Fibroblast of mammary gland (primary cell): ENCODE measurements at regions not wholly inside any gene's neighbourhood (a gene's known extent, or its start where the extent isn't known, plus 50 kb on each side); places are given as distances from the start of the nearest gene placed in this dataset.

Experiments used
- DNase-seq: peaks from one replicate; pipeline ENCODE4 v3.0.0-alpha.2; 2010; ENCODE audit warnings: low read depth
- H3K4me3 ChIP-seq: 2 replicates; pipeline ENCODE4 v1.5.1; 2011; ENCODE audit warnings: low read depth, mild to moderate bottlenecking, low read length, moderate library complexity; ENCODE audit not compliant: control insufficient read depth
- CTCF ChIP-seq: conservative IDR thresholded peaks from 2 replicates; pipeline ENCODE4 v1.5.1; 2011; ENCODE audit warnings: low read depth, low read length, inconsistent platforms; ENCODE audit not compliant: control insufficient read depth, insufficient read depth

- no peak overlapping the region for H3K4me3 ChIP-seq
- no peak for TF ChIP-seq CTCF
- no peak for DNase-seq
Observed at GRCh38 chr7:17181482-17181881, 117.0 kb upstream of the AHR start.

- H3K4me3 ChIP-seq: no peak overlapping the region
- no peak for TF ChIP-seq CTCF
- DNase-seq: peak; percentile 86
Observed at GRCh38 chr7:17183630-17184328, 114.7 kb upstream of the AHR start.

GRCh38 chr7:17184805-17185689 is 113.4 kb upstream of the AHR start:
- no peak for TF ChIP-seq CTCF
- no peak overlapping the region for H3K4me3 ChIP-seq
- DNase-seq: peak; percentile 70

- DNase-seq: peak; percentile 88
- no peak overlapping the region for H3K4me3 ChIP-seq
- no peak for TF ChIP-seq CTCF
Observed at GRCh38 chr7:17185690-17186070, 112.8 kb upstream of the AHR start.

- TF ChIP-seq CTCF: no peak
- DNase-seq: no peak
Observed at GRCh38 chr7:17186745-17187530, 111.5 kb upstream of the AHR start.

GRCh38 chr7:17194656-17195055 is 103.8 kb upstream of the AHR start:
- no peak for DNase-seq
- no peak for TF ChIP-seq CTCF
- H3K4me3 ChIP-seq: no peak overlapping the region

More at GRCh38 chr7:17186745-17187530, 111.5 kb upstream of the AHR start:
- no peak overlapping the region for H3K4me3 ChIP-seq
